Uterus (tissue), 2 donors: ENCODE measurements at regions not wholly inside any gene's neighbourhood (a gene's known extent, or its start where the extent isn't known, plus 50 kb on each side); places are given as distances from the start of the nearest gene placed in this dataset.

Experiments
- POLR2A ChIP-seq, 2 donors: fragments of 450-650 bp; IDR thresholded peaks; one replicate each; pipeline ENCODE4 v1.6.1; 2016; ENCODE audit warnings: antibody characterized with exemption in 2 of 2, mild to moderate bottlenecking in 1 of 2, moderate library complexity in 1 of 2
- TF ChIP-seq, protein P1 (sequence below), 4 experiments: fragments of 200-600 bp in 2 of 4; fragments of 450-650 bp in 2 of 4; sonication (generic) in 2 of 4; IDR thresholded peaks; one replicate each; pipeline ENCODE4 v1.5.1; 2016 to 2019; ENCODE audit warnings: antibody characterized with exemption in 4 of 4, mild to moderate bottlenecking in 2 of 4, moderate library complexity in 1 of 4

GRCh38 chr18:67216846-67217245 lies 299.7 kb downstream of the DSEL start:
- TF ChIP-seq, protein P1, sequence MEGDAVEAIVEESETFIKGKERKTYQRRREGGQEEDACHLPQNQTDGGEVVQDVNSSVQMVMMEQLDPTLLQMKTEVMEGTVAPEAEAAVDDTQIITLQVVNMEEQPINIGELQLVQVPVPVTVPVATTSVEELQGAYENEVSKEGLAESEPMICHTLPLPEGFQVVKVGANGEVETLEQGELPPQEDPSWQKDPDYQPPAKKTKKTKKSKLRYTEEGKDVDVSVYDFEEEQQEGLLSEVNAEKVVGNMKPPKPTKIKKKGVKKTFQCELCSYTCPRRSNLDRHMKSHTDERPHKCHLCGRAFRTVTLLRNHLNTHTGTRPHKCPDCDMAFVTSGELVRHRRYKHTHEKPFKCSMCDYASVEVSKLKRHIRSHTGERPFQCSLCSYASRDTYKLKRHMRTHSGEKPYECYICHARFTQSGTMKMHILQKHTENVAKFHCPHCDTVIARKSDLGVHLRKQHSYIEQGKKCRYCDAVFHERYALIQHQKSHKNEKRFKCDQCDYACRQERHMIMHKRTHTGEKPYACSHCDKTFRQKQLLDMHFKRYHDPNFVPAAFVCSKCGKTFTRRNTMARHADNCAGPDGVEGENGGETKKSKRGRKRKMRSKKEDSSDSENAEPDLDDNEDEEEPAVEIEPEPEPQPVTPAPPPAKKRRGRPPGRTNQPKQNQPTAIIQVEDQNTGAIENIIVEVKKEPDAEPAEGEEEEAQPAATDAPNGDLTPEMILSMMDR (IDR thresholded peaks at IDR 0.05), result no peak
- TF ChIP-seq POLR2A (IDR thresholded peaks at IDR 0.05), result no peak
